HTR-8/SVneo (cell line): ENCODE measurements at regions not wholly inside any gene's neighbourhood (a gene's known extent, or its start where the extent isn't known, plus 50 kb on each side); places are given as distances from the start of the nearest gene placed in this dataset.

Source experiments
- DNase-seq: peaks from one replicate; pipeline ENCODE4 v3.0.0; 2011; ENCODE audit warnings: low spot score, mixed read lengths; ENCODE audit not compliant: insufficient read length
- FAIRE-seq: peaks from 2 replicates; lab custom pipeline; 2011; peaks lifted over from hg19 to GRCh38; lab: Jason Lieb, UNC

DNA sequence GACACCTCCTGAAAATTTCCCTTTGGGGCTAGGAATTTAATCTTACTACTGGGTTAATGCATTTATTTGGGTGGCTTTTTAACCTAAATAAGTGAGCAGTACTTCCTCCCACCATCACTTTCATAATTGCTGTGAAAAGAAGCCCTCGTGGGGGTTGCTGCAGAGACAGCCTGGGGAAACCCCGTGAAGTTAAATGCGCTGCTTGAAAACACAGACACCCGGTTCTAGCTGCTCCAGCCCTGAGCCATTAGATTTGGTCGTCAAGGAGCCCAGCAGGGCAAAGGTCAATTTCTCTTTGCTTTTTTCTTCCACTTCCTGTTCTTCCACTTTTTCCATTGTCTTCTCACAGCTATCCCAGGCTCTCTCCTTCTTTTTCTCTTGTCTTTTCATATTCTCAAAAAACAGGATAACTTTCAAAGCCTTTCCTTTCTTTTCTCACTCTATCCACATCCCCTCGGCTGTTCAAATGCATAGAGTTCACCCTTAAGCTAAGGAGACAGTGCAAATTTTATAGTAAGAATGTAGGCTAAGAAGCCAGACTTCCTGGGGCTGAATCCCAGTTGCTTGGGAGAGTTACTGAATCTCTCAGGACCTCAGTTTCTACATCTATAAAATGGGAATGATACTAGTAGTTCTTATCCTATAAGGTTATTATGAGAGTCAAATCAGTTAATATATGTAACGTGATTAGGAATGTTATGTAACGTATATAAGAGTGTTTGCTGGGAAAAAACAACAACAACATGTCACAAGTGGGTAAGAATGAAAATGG lies 91.5 kb upstream of the ZNF827 start:
- DNase-seq (no peak), FAIRE-seq (no peak)

- no peak for DNase-seq
- no peak for FAIRE-seq
Measured at GRCh38 chr4:146029147-146029546, 90.5 kb upstream of the ZNF827 start.

- DNase-seq, result no peak
- no peak for FAIRE-seq
Measured at GRCh38 chr4:146027761-146028160, 89.1 kb upstream of the ZNF827 start.

DNA sequence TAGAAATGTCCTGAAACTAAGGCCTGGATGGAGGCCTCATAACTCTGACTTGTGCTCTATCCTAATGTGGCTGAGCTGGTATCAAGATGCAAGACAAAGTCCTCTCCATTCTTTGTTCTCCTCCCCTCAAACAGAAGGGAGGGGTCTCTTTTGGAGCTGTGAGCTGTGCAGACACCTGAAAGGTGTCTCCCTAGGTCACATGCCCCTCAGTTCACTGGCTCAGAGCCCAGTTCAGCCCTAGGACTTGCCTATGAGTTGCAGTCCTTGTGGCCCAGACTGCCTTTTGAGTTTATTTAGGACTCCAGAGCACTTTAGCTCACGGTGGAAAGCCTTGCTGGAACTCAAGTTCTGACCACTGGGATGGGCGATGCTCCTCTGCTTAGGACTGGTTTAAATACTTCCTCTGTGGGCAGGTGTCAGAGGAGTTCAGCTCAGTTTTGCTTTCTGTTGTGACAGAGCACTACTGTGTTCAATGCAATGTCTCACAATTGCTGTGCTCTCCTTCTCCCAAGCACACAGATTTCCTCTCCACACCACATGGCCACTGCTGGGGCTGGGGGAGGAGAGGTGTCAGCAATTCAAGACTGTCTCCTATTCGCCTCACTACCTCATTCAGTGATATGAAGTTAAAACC lies 84.8 kb upstream of the ZNF827 start:
- FAIRE-seq, result no peak
- DNase-seq, result no peak

DNA sequence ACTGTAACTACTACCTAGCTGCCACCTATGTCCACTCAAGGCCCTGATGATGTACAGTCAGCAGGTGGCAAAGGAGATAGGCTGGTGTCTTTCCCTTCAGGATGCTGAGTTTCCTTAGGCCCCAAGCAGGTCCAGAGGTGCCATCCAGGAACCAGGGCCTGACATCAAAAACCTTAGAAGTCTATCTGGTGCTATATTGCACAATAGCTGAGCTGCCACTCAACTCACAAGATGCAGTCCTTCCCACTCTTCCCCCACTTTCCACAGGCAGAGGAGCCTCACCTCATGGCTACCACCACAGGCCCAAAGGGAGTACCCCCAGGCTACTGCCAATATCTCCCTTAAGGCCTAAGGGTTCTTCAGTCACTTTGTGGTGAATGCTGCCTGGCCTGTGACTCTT lies 83.9 kb upstream of the ZNF827 start:
- no peak for FAIRE-seq
- no peak for DNase-seq

DNA sequence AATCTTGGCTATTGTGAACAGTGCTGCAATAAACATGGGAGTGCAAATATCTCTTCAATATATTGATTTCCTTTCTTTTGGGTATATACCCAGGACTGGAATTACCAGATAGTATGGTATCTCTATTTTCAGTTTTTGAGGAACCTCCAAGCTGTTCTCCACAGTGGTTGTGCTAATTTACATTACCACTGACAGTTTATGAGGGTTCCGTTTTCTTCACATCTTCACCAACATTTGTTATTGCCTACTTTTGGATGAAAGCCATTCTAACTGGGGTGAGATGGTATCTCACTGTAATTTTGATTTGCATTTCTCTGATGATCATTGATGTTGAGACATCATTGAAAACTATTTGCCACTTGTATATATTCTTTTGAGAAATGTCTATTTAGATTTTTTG lies 79.6 kb upstream of the ZNF827 start:
- FAIRE-seq, result no peak

GRCh38 chr4:146004730-146005129 lies 66.1 kb upstream of the ZNF827 start:
- FAIRE-seq (no peak), DNase-seq (no peak)

More for the DNA sequence above, 79.6 kb upstream of the ZNF827 start:
- DNase-seq, result no peak

GRCh38 chr4:145988628-145989027 lies 50.0 kb upstream of the ZNF827 start:
- no peak for FAIRE-seq
- DNase-seq, result no peak
